Embryonic facial prominence (tissue), 1 donor: ENCODE measurements at regions not wholly inside any gene's neighbourhood (a gene's known extent, or its start where the extent isn't known, plus 50 kb on each side); places are given as distances from the start of the nearest gene placed in this dataset.
"Not testable (repeated sequence)": the region's sequence is repeated elsewhere in the genome, so short reads cannot be mapped to it uniquely, and the experiment has no call there.

Experiments
- DNase-seq: peaks from one replicate; pipeline ENCODE4 v3.0.0-alpha.2; 2016; ENCODE audit errors: extremely low spot score

DNA sequence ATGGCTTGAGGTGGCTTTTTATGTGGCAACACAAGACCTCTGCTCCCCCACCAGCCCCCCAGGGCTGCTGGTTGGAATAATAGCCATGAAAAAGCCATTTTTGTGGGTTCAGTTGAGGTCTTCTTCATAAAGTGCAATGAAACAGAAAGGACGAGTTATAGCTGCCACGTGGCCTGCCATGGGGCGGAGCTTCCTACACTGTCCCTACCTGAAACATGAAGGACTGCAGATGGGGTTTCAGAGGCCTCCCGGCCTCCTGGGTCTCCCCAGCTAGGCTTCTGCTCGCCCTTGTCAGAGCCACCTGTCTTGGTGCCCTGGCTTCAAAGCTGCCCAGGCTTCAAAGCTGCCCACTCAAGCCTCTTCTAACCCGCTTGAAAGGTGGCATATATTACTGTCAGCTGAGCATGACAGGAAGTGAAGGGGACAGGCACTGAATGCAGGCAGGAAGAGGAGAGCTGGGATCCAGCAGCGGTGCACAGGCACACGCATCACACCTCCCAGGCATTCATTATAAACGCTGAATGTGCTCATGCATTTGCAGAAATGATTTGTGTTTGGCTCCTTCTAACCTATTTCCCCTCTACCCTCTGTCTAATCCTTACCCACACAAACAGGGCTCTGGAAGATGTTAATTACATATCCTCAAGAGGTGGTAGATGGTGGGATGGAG lies 245.9 kb upstream of the PODXL start:
- no peak for DNase-seq

DNA sequence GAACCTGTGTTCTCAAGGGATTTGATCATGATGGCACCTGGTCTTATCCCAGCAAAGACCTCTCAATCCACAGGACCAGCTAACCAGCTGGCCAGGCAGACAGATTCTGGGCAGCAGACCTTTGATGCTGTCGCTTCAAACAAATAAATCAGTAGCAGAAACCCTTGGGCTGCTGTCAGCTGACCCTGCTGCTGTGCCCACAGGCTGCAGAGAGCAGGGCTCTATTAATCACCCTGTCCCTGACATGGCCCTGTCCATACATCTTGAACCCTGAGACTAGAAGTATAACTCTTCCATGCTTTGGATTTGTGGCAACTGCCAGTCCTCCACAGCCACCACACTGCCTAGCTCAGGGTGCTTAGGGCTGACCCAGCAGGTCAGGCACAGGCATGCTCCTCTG lies 244.1 kb upstream of the PODXL start:
- no peak for DNase-seq

DNA sequence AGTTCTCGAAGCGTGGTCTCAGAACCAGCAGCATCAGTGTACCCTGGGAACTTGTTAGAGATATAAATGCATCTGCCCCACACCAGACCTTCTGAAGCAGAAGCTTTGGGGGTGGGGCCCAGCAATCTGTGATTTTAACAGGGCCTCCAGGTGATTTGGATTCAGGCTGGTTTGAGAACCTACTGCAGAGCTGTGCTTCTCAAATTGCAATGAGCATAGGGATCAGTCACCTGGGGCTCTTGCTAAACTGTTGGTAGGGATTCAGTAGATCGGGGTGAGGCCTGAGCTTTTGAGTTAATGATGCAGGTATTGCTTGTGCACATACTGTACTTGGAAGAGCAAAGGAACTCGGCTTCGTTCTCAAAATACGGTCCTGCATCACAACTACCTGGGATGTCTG lies 243.6 kb upstream of the PODXL start:
- no peak for DNase-seq

DNA sequence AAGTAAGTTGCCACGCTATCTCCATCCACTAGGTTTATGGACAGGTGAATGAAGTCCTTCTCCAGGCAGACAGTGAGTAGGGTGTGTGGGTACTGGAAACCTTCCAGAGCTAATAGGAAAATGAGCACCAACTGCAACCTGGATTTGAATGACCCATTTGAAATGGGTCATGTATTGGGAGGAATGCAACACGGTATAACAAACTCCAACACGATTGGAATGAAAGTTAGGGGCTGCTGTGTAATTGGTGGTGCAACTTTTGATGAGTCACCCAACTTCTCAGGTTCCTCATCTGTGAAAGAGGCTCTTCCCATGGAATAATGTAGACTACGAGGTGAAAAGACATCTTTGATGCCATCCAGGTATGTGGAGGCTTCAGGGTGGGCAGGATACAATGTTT lies 241.4 kb upstream of the PODXL start:
- DNase-seq: no peak

DNA sequence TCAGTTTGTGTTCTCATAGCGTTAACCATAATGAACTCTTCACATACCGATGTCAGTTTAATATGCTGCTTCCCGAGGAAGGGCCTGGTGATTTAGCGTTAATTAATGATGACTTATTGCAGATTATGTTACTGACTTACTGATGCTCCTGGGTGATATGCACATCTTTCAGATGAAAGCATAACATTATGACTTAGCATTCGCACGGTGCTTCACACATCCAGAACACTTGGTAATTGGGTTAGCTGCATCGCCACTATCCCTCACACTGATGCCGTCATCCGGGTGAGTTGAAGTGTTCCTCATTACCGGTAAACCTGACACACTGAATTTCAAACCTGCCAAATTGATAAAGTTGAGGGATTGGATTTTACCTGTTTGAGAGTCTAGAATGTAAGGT lies 239.0 kb upstream of the PODXL start:
- no peak for DNase-seq

DNA sequence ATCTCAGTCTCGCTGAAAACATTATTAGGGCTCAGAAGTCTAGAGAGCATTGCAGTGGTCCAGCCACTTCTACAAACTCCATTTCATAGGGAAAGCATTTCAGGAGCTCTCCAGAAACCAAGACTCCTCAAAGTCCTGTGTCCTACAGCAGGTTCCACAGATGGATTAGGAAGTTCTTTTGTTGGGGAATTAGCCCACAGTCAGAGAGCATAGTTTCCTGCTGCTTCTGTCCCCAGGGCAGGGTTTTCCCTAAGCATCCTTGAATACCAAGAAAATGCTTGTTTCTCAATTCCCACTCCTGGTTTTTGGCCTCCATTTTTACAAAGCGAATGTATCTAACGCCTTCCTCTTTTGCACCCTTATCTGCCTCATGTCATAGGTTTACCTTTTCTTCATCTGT lies 235.9 kb upstream of the PODXL start:
- no peak for DNase-seq

DNA sequence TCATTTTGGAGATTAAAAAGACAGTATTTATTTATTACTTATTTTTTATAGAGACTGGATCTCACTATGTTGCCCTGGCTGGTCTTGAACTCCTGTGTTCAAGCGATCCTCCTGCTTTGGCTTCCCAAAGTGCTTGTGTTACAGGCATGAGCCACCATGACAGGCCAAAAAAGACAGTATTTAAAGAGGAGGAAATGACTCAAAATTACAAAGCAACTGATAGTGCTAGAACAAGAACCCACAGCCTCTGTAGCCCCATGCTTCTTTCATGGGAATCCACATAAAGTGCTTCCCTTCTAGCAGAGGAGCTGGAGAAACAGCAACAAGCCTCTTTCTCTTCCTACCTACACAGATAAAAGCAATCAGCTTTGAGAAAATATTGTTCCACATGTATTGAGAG lies 230.7 kb upstream of the PODXL start:
- DNase-seq: no peak

DNA sequence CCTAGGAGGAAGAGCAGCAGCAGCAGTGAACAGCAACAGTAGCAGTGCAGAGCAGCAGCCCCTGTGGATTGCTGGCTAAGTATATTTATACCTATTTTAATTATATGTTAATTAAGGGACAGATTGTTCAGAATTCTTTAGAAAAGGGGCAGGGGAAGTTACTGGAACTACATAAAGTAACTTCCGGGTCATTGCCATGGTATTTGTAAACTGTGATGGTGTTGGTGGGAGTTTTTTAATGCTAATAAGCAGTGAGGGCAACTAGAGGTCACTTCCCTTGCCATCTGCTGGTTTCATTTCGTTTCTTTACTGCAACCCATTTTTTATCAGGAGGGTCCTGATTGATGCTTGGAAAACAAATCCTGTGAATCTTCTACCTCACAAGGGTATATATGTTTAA lies 229.8 kb upstream of the PODXL start:
- DNase-seq: no peak

DNA sequence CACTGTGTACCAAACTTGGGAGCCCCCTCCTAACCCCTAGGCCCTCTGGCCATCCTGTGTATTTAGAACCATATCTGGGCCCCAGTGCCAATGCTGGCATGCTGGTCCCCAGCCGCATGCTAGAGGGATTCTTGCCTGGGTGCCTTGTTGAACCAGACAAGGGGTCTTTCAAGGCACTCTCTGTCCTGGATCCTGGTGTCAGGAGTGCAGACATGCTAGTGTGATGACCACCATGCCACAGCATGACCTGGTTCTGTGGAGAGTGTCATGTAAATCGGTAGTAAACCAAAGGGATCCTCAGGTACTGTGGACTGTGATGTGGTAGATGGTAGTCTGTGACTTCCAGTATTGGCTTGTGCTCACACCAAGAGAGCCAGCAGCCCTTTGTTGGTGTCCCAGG lies 222.2 kb upstream of the PODXL start:
- DNase-seq: no peak

DNA sequence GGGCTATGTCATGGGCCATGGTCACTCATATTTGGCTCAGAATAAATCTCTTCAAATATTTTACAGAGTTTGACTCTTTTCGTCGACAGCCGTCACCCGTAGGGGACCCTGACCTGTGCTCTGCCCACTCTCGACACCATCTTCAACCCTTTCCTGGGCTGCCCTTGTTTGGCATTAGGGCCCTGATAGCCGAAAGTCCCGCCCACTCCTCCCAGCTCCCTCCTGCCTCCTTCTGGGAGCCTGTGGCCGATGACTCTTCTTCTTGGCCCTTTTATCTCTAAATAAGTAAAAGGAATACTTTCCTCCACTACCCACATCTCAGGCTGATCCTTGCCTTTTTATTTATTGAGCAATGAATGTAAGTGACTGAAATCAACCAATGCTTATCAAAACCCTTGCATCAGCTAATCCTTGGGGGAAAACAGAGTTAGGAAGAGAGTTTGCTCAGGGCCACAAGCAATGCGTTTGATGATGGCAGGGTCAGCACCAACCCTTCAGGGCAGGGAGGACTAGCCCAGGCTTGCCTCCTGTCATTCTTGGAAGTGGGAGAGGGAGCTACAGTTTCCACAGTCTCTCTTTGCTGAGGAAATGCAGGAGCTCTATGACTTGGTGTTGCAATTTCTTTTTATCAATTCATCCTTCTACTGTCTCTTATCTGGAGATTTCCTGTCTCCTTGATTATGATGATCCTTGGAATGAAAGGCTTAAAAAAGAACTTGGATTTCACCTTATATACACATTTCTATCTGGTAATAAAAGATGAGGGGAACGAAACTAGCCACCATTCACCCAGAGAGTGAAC lies 218.2 kb upstream of the PODXL start:
- DNase-seq: no peak

DNA sequence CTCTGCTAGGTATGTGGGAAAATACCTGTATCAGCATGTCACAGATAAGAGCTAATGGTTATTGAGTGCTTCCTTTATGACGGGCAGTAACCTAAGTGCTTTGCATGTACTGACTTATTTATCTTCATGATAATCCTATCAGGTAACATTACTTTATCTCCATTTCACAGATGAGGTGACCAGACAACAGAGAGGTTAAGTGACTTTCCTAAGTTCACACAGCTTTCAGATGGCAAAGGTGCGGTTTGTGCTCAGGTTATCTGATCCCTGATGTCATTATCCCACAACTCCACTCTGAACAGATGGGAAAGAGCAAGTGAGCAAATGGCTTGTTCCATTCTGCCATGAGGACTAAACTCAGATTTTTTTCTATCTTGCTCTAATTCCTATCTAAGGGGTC lies 217.0 kb upstream of the PODXL start:
- no peak for DNase-seq

DNA sequence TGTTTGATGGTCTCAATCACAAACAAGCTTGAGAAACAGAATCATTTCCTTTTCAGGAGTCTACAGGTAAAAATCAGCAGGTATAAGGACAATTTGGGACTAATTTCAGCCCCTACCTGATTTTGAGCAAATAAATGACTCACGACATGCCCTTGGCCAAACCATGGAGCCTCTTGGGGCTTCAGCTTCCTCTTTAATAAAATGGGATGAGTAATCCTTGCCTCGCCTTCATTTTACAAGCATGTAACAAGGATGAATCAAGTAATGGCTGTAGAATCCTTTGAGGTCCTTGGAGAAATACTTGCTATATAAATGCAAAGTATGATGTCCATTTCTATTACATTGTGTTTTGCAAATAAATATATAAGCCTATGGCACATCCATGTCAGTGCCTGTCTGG lies 212.8 kb upstream of the PODXL start:
- DNase-seq: no peak

DNA sequence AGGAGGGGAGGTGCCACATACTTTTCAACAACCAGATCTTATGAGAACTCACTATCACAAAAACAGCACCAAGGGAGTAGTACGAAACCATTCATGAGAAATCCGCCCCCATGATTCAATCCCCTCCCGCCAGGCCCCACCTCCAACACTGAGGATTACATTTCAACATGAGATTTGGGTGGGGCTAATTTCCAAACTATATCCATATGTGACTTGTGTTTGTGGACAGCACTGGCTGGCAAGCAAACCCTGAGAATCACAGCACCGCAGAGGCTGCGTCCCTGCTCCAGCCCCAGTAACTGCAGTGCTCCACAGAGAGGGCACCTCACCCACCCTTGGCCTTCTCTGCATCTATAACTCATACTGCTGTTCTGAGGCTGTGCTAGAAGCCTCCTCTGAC lies 211.2 kb upstream of the PODXL start:
- no peak for DNase-seq

DNA sequence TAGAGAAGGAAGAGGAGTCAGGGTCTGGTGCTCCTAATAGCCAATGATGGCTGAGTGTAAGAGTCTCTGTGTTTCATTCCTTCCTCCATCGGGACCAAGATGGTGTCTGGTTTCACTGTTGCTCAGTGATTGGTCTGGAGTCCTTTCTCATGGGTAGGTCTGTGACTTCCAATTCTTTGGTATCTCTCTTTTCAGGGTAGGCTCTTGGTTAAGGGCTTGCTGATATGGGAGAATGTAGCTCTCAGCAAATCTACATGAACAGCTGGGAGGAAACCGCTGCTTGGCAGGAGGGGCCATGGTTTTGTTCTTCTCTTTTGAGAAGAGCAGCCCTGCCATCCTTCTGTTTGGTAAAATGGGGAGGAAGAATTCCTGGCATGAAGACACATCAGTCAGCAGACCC lies 209.1 kb upstream of the PODXL start:
- DNase-seq: no peak

DNA sequence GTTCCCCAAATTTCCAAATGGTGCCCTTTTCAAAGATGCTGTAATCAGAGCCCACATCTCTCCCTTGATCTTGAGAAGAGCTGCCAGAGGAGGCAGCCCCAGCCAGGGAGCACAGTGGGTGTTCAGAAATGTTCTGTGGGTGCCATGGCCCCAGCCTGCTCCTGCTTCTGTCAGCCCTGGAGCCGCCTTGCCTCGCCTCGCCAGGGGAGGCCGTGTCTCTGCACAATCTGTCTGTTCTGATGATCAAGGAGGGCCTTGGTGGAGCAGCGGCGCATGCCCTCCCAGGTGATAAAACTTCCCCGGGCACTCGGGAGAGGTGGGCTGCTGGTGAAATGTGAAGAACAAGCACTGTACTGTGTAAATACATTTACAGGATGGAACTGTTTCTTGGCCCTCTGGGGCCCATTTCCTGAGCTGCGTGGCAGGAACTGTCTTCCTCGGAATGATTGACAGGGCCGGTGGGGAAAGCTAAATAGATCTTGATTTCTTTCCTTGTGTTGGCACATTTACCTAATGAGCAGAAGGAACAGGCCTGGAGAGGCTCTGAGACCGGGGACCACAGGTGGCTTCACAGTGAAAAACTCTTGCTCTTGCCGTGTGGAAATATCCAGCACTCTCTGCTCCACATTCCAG lies 207.8 kb upstream of the PODXL start:
- no peak for DNase-seq

DNA sequence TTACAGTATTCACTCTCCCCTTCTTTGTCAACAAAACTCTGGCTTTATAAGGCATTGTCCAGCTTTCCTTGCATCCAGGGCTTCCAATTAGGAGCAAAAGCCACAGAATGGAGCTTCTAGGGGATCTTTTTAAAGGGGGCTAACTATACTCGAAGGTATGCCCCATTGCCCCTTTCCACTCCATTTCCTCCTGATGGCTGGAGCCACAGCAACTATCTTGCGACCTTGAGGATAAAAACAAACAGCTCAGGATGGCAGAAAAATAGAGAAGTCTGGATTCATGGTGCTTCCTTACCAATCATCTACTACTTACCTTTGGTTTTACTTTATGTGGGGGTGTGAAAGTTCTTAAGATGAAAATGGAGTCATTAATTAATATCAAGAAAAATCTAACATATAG lies 206.3 kb upstream of the PODXL start:
- DNase-seq: no peak

DNA sequence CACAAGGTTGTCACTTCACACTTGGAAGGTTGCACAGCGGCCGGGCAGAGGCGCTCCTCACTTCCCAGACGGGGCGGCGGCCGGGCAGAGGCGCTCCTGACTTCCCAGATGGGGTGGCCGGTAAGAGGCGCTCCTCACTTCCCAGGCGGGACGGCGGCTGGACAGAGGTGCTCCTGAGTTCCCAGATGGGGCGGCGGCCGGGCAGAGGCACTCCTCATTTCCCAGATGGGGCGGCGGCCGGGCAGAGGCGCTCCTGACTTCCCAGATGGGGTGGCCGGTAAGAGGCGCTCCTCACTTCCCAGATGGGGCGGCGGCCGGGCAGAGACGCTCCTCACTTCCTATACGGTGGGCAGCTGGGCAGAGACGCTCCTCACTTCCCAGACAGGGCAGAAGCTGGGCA lies 199.4 kb upstream of the PODXL start:
- not testable (repeated sequence) for DNase-seq

DNA sequence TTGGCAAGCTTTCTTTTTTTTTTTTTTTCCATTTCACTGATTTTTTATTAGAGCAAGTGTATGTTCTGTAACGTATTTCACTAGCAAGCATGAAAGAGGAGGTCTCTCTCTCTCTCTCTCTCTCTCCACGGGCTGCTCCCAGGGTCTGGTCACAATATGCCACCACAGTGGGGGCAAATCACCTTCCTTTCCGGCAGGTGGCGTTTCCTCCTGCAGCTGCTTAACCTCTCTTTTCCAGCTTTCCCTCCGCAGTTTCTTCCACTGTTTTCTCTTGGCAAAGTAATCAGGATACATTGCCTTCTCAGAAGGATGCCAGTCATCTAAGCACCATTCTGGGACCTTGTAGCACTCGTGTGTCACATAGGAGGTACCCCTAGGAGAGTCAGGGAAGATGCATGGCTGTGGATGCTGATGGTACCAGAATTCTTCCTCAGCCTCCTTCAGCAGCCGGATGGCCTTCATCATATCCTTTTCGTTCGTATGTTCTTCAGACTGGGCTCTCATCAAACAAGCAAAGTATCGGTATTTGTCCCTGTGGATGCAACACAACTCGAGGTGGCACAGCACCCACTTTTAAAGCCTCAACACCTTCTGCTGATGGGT lies 197.3 kb upstream of the PODXL start:
- DNase-seq: no peak

DNA sequence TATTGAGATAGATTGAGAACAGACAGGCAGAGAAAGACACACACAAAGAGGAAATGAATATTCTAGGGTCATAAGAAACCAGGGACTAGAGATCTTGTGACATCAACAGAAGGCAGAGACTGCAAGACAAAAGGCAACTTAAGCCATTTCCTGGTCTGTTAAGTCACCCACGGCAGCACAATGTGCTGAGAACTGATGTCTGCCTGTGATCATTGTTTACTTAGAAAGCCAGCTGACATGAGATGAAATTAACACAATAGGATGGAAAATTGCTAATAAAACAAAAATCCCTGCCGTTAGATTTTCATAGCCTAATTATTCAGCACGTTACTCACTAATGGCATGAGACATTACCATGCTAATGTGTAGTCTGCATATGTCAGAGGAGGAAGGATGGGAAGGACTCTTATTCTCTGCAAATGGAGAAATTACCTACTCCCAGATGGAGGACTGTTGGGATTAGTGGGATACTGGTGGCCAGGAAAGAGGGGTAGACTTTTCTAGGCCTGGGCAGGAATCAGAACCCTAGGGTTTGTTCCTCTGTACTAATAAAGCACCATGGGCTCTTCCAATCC lies 191.3 kb upstream of the PODXL start:
- DNase-seq: no peak

DNA sequence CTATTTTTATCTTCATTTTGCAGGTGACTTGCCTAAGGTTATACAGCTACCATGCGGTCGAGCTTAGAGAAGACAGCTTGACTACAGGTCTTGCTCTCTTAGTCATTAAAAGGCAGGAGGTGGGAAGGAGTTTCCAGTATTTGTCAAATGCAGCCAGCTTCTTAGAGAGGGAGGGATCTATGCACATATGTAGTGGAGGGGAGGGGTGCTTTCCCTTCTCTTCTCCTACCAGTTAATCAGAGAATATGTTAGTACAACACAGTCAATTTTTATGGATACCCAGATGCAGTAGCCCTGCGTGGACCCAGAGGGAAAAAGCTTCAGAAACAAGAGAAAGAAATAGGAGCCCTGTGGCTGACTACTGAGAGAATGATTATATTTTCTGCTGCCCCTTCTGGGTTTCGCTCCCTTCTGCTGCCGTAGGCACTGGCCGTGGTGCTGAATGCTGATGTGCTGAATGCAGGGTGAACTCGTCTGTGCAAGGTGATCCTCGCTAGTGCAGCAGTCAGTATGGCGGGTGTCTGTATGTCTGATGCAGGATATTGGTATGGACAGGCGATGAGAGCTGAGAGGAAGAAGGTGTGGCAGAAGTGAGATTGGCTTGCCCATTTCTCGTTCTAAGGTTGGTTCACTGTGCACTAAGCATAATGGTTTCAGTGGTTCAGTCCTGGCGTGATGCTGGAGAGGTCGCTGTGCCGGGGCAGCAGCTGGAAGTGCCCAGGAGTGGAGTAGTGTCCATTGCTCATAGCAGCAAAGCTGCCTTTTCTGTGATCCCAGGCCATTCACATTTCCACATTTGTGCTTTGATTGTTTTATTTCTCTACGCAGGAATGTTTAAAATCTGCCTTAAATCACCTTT lies 189.2 kb upstream of the PODXL start:
- DNase-seq: peak; percentile 64

DNA sequence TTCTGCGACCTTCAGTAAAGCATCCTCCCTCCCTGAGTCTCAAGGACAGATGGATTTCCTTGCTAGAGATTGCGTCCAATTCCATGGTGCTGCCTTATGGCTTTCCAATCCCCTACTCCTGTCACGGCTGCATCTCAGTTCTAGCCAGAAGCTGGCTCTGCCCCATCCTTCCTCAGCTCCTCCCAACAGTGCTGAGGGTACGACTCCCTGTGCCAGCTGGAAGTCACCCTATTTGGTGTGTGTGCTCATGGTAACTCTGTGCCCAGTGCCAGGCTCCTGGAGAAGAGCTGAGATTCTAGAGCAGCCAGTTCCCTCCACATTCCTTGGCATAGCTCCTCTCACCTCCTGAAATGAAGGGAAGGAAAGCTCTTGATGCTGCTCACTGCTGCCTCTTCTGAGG lies 185.0 kb upstream of the PODXL start:
- no peak for DNase-seq
